ENCODE measurements at regions not wholly inside any gene's neighbourhood (a gene's known extent, or its start where the extent isn't known, plus 50 kb on each side); places are given as distances from the start of the nearest gene placed in this dataset.
"Not testable (repeated sequence)": the region's sequence is repeated elsewhere in the genome, so short reads cannot be mapped to it uniquely, and the experiment has no call there.

DNA sequence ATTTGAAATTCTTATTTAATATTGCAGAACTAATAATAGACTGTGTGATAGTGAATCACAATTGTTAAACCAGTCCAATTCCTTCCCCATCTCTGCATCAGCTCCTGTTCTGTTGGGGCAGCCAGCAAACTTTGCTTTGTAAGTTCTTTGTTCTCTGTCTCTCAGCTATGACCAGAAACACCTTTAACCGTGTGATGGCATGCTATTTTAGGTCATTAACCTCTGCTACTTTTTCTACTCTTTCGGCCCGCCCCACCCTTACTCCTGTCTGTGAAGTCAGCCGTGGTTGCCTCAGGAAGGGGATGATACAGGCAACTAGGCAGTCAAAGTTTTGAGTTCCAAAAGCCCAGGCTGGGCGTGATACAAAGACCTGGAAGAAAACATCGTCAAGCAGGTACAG is 51.3 kb upstream of the EGFL6 start:
- DNase-seq (ENCODE audit: low read depth): no peak

DNA sequence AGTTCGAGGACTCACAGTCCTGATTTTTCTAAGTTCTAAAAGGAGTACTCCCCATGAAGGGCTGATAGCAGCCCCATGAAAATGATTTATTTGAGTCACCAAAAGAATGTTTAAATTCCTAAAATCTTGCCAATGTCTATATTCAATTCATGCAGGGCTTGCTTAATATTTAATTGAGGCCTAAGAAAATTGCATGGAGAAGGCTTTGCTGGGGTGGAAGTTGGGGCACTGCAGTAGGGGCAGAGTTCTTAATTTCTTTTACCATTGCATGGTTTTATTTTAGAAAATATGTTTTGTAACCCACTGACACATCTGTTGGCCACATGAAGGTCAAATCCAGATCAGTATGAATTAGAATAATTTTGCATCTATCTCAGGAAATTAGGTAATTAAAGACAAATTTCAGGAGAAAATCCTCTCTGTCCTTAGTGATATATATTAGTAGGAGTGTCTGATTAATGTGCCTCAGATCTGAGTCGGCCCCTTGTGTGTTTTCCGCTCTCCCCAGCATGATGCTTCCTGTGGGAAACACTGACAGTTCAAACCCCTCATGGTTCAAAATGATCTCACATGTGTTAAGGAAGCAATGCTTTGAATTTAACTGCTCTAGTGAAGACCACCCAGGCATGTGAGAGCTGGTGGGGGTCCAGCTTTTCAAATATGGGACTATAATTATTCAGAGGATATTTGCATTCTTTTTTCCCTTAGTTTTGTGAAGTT is 54.0 kb upstream of the EGFL6 start:
- DNase-seq (ENCODE audit: low read depth): no peak

DNA sequence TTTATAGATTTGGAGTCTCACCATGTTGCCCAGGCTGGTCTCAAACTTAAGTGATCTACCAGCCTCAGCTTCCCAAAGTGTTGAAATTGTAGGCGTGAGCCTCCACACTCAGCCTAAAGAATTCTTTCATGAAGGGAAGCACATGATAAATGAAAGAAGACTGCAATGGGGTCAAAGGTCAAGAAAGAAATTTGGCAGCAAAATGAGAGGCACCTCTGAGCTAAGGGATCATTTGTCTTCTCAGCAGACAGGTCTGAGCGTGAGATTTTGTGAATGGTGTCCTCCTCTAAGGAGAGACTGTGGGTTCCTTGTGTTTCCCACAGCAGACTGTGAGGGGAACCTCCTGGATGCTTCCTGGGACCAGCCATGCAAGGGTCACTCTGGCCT is 57.5 kb upstream of the EGFL6 start:
- DNase-seq (ENCODE audit: low read depth): peak; percentile 34

DNA sequence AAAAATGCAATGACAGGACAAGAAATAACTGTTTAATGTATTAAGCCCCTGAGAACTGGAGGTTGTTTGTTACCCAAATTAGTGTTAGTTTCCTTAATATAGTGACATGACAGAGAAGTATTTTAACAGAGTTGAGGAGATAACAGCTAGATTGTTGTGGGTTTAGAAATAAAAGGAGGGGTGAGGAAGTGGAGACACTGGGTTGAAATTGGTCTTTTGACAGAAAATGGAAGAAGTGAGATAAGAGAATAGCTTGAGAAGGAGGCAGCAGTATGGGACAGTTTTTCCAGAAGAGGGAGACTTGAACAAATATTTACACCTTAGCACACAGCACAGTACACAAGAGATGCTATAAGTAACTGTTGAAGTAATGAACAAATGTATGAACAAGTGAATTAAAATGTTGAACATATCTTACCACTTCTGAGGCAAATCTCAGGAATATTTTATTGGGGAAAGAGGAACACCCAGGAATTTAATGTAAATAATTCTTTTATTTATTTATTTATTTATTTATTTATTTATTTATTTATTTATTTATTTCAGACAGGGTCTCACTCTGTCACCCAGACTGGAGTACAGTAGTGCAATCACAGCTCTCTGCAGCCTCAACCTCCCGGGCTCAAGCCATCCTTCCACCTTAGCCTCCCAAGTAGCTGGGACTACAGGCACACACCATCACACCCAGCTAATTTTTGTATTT is 58.0 kb upstream of the EGFL6 start:
- DNase-seq (ENCODE audit: low read depth): no peak

DNA sequence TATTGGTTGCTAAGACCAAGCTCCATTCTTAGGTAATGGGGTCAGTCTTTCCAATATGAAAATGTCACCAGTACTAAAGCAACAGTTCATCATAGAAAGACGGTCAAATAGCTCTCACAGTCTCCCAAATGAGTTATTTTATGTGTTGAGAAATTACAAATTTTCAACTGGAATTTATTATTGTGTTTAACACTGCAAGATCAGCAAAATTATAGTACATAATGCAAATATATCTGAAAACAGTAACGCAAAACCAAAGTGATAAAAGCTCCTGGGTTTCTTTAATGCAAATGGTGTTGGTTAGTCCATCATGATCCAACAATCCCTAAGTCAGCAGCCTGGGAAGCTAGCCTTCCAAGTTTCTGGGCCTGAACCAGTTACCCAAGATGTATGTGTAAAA is 61.5 kb upstream of the EGFL6 start:
- DNase-seq (ENCODE audit: low read depth): no peak

DNA sequence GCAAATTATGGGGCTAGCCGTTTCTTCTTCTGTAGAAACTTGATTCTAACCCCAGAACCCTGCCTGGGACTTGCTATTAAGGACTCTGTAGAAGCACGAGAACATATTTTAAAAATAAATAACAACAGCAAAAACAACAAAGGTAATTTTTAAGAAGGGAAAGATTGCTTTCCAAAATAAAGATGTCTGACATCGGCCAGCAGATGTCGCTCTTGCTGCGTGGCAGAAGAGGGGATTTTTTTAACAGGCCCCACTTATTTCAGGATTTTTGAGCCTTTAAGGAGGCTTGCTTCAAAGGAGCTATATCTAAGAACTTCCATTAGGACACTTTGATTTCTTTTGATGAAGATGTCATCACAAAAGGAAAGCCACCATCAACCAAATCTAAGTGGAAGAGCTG is 62.8 kb upstream of the EGFL6 start:
- peak; percentile 35 for DNase-seq (ENCODE audit: low read depth)

DNA sequence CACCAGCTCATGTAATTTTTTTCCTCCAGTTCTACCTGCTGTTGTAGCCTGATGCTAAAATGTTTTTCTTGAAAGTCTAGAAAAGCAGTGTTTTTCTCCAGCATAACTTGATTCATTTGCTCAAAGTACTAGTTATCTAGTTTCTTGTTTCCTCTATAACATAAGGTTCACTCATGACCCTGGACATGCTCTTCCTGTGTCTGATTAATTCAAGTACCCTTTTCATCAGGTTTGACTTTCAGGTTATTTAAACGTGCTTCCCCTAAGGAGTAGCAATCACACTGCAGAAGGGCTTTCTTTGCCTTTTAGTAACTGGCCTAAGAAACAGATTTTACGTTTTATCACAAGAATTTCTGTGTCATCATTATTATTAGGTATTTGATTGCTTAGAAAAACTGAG is 66.8 kb upstream of the EGFL6 start:
- no peak for DNase-seq (ENCODE audit: low read depth)

DNA sequence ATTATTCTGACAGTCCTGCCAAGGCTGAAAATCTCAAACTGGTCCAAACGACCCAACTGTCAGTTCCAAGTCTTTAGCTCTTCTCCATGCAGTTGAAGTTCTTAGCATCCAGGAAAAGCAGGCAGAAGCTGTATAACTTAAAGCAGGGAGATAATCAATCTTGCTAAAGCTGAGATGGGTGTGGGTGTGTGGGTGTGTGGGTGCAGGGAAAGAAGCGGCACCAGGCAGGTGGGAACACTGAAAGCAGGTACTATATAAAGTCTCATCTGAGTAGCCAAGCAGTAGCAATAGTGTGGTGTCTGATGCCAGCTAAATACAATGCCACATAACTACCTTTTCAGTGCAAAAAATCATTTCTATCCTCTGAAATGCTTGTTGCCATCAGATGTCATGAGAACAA is 69.7 kb upstream of the EGFL6 start:
- no peak for DNase-seq (ENCODE audit: low read depth)

DNA sequence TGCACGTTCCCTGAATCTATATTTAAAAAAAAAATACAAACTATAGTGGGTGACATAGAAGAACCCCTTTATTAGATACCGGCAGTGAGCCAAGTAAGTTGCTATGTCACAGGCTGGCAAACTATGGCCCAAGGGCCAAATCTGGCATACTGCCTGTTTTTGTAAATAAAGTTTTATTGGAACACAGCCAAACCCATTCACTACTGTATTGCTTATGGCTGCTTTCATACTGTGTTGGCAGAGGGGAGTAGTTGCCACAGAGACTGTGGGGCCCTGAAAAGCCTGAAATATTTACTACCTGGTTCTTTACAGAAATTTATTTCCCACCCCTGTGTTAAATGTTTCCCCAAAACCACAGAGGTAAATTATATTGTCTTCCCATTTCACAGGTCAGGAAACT is 71.2 kb upstream of the EGFL6 start:
- no peak for DNase-seq (ENCODE audit: low read depth)

DNA sequence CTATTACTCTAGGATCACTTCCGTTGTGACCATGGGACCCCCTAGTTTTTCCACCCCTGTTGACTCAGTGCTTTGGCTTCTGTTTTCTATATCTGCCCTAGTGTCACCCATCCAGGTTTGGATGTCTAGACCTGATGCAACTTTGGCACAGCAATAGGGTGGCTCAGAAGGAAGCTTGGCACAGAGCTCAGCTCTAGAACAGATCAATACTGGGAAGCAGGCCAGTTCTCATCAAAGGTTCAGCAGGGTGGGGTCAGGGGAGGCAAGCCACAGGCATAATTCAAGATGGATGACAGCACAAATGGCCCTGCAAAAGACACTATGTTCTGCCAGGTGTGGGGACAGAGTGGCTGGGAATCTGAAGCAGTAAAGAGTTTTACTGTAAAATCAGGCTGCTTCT is 74.2 kb upstream of the EGFL6 start:
- no peak for DNase-seq (ENCODE audit: low read depth)

DNA sequence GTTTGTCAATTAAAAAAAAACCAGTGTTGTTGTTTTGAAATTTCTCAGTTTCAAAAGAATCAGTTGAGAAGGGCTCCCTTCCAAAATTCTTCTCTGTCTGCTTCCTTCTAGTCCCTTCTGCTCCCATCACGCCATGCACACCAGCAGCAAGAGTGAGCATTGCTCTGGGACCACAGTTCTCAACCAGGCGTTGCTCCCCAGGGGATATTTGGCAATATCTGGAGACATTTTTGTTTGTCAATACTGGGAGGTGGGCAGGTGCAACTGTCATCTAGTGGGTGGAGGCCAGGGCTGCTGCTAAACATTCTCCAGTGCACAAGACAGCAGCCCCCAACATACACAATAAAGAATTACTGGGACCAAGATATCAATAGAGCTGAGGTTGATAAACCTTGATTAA is 74.8 kb upstream of the EGFL6 start:
- DNase-seq (ENCODE audit: low read depth): no peak

DNA sequence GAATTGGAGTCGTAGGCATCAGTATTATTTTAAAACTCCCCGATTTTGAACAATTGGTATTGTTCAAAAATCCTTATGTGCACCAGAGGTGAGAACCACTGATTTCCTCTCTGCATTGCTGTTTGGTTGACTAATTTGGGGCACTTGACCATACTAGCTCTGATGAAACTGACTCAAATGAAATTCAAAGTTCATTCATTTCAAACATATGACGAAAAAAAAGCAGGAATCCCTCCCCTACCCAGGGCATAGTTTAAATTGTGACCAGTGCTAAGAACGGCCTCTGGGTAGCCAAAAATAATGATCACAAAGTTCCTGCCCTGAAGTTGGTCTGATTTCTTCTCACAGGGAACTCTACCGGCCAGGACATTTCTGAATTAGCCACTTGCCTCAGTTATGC is 75.7 kb upstream of the EGFL6 start:
- DNase-seq (ENCODE audit: low read depth): no peak

DNA sequence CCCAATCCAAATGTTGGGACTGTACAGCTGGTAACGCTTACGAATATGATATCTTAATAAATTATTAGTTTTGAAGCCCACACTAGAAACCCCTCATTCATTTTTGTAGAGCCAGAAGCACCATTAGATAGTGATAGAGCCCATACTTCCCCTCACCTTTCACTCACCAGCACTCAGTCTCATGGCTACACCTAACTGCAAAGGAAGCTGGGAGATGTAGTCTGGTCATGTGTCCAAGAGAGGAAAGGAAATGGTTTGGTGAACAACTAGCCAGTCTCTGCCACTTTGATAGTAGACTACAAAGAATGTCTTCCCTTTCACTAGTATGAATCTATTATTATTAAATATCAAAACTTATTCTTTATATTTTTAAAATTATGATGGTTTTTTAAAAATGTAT is 77.1 kb upstream of the EGFL6 start:
- DNase-seq (ENCODE audit: low read depth): no peak

DNA sequence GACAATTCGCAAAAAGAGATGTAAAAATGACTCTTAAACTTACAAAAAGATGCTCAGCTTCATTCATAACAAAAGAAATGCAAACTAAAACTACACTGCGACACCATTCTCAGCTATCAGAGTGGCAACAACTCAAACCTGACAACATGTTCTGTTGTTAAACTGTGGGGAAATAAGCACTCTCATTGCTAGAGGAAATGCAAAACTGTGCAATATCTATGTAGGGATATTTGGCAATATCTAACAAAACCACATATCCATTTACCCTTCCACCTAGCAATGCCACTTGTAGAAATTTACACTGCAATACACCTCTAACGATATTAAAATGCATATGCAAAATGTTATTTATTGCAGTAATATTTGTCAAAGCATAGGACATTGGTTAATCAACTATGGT is 78.3 kb upstream of the EGFL6 start:
- DNase-seq (ENCODE audit: low read depth): peak; percentile 32

DNA sequence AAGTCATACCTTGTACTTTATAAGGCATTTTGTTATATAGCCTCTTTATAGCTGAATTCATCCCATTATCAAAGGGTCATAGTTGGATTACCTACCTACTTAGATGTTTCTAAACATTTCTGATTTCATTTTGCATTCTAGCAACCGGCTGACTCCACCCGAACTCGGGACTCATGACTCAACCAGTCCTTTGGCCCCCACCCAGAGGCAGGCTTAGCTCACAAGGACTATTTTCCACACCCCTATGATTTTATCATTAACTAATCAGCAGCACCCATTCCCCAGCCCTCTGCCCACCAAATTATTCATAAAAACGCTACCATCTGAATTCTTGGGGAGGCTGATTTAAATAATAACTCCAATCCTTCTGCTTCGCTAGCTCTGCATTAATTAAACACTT is 79.9 kb upstream of the EGFL6 start:
- DNase-seq (ENCODE audit: low read depth): peak; percentile 72

DNA sequence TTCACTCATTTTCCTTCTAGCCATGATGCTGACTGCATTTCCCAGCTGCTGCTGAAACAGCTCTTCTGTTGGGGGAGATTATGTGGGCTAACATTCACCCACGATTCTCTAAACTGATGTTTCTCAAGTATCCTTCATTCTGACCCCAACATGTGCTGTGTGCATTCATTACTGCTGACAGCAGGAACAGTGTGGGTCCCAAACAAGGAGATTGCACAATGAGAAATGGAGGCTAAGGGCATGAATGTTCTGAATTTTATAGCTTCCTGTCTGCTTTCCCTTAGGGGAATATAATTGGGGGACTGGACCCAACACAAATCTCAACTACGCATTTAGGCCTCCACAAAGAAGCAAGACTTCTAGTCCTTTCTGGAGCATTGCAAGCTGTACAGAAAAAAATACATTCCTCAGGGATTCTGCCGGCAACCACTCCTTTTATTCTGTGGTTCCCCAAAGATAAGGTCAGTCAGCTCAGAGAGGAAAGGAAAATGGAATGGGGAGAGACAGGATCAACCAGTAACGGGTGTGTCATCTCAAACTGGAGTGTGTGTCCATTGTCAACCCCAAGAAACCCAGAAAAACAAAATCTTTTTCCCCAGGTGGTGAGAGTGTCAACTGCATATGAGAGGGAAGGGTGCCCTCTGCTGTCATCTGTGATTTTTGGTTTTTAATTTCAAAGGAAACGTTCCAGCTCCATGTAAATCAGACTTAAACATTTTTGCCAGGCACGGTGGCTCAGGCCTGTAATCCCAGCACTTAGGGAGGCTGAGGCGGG is 81.5 kb upstream of the EGFL6 start:
- peak; percentile 95 for DNase-seq (ENCODE audit: low read depth)

DNA sequence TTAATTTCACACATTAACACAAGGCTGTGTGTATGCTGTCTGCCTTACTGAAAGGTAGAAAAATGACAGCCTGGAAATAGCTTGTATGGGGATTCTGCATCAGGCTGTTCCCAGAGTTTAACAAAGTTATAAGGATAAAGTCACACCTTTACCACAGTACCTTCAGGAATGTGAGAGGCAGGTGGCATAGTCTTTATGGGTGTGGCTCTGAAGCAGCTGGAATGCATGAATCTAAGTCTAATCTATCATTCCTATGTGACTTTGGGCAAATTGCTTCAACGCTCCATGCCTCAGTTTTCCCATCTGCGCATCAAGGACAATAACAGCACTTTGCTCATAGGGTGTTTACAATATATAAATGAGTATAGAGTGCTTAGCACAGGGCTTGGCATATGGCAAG is 84.2 kb upstream of the EGFL6 start:
- no peak for DNase-seq (ENCODE audit: low read depth)

DNA sequence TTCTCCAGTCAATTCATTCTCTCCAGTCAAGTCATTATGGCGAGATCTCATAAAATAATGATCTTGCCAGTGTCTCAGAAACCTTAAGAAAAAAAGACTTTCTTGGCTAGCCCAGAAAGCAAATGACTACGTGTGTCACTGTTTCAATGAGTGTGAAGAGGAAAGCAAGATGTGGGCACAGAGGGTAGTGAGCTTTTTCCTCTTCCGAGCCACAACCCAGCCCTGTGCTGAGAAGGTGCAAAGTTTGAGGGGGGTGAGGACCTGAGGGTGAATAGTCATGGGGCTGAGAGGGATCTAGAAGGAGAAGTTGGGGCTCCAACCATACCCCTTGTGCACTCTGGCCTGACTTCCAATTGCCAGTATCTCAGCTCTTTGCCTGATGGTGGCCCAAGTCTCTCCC is 85.6 kb upstream of the EGFL6 start:
- no peak for DNase-seq (ENCODE audit: low read depth)

DNA sequence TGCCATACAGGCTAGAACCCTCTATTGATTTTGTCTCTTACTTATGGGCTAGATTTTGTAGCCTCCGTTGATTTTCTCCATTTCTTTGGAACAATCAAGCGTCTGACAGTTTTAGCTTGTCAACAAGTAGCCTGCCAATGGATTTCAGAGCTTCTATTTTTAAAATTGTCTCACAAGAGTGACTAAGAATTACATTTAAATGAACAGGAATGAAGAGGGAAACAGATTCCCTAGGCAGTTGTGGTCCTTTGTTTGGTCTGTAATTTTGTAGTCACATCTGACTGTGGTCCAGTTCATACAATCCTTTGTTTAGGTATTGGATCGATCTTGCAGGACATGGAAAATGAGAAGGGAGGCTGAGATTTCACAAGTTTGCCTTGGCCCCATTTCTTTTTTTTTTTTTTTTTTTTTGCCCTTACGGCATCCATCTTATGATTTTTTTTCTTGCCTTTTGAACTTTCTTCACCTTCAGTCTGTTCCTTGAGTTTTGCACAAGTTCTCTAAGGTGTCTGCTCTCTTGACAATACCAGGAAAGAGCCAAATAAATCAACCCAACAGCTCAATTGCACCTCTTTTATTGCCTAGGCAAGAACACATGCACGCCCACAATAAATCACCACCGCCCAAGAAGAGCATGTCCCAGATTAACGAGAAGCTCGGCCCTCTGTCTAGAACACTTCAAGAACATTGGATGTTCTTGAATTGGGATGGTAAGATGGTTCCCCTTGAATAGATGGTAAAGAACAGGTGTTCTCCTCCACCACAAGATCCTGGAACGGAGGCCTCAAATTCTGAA is 86.5 kb upstream of the EGFL6 start:
- no peak for DNase-seq (ENCODE audit: low read depth)

DNA sequence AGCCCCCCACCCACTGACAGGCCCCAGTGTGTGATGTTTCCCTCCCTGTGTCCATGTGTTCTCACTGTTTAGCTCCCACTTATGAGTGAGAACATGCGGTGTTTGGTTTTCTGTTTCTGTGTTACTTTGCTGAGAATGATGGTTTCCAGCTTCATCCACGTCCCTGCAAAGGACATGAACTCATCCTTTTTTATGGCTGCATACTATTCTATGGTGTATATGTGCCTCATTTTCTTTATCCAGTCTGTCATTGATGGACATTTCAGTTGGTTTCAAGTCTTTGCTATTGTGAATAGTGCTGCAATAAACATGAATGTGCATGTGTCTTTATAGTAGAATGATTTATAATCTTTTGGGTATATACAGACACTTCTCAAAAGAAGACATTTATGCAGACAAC is 88.6 kb upstream of the EGFL6 start:
- not testable (repeated sequence) for DNase-seq (ENCODE audit: low read depth)

DNA sequence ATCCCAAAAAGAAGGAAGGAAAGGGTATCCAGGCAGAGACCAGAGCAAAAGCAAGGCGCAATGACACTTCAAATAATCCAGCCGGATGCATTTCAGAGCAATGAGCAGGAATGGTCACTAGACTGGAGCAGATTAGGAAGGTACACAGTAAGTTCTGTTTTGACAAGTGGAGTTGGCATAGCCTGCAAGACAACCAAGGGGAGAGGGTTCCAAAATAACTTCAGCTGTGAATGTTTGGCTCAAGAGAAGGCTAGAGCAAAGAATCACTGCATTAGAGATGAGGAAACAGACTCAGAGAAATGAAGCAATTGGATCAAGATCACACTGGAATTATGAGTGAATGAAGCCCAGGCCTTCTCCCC is 90.0 kb upstream of the EGFL6 start:
- no peak for DNase-seq (ENCODE audit: low read depth)

DNA sequence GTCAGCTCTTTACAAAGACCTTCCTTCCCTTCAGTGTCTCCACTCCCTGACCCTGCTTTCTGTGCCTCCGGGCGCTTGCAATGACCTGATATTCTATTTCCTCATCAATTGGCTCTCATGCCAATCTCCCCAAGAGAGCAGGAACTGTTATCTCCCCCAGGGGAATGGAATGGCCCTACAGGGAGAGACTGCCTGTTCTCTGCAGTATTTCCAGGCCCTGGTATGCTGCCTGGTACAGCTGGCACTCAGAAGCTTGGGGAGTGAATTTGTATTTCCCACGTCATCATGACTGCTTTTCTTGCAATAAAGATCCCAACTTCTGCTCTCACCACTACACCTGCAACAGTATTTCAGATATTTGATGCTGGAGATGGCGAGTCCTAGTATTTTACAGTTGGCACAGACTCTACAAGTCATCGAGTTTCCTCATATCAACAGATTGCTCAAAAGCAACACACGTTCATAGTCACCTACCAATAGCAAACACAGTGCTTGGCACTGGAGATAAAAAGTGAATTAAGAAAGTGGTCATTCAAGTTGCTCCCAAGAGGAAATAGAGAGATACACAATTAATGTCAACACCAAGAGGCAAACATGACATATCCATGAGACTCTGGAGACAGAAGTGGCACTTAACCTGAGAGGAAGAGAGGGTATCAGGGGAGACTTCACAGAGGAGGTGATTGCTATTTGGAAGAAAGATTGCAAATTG is 90.5 kb upstream of the EGFL6 start:
- DNase-seq (ENCODE audit: low read depth): no peak
